ENCODE measurements at regions not wholly inside any gene's neighbourhood (a gene's known extent, or its start where the extent isn't known, plus 50 kb on each side); places are given as distances from the start of the nearest gene placed in this dataset.
A peak's percentile ranks its signal among the peaks of the same experiment; 100 is the strongest.
"Not testable (repeated sequence)": the region's sequence is repeated elsewhere in the genome, so short reads cannot be mapped to it uniquely, and the experiment has no call there.

DNA sequence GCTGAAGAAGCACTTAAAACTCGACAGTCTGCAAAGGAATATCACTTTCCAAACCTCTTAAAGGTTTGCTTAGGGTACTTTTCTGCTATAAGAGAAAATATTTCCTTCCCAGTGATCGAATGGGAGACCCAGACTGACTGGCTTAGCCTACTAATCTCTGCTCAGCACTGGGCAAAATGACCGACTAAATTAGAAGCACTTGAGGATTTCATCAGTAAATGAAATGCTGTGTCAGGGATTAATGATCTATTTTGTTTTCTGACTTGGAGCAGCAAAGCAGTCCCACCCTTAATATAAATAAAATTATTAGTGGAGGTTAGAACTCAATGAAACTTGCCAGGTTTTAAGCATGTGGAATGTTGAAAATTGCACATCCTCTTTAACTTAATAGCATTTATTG is 411.6 kb downstream of the NEBL start:
- DNase-seq: no peak

DNA sequence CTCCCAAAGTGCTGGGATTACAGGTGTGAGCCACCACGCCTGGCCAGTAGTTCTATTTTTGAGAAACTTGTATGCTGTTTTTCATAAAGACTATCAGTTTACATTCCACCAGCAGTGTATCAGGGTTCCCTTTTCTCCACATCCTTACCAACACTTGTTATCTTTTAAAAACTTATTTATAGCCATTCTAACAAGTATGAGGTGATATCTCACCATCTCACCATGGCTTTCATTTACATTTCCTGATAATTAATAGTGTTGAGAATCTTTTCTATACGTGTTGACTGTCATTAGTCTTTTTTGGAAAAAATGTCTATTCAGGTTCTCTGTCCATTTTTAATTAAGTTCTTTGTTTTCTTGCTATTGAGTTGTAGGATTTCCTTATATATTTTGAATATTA is 416.1 kb downstream of the NEBL start:
- no peak for DNase-seq

DNA sequence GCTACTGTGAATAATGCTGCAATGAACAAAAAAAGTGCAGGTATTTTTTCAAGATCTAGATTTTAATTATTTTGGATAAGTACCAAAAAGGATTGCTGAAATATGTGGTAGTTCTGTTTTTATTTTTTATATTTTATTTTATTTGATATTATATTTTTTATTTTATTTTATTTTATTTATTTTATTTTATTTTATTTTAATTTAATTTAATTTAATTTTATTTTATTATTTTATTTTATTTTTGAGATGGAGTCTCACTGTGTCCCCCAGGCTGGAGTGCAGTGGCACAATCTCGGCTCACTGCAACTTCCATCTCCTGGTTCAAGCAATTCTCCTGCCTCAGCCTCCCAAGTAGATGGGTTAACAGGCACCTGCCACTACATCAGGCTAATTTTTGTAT is 416.5 kb downstream of the NEBL start:
- not testable (repeated sequence) for DNase-seq

DNA sequence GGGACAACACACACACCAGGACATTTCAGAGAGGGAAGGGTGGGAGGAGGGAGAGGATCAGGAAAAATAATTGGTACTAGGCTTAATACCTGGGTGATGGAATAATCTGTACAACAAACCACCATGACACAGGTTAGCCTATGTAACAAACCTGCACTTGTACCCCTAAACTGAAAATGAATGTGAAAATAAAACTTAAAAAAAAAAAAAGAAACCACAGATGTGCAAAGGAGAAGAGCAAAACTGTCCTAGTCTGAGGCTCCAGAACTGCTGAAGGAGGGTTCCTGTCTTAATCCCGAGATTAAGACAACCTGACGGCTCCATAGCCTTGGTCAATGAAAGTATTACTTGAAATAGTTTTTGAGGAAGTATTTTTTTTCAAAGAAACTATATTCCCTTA is 423.0 kb downstream of the NEBL start:
- no peak for DNase-seq

DNA sequence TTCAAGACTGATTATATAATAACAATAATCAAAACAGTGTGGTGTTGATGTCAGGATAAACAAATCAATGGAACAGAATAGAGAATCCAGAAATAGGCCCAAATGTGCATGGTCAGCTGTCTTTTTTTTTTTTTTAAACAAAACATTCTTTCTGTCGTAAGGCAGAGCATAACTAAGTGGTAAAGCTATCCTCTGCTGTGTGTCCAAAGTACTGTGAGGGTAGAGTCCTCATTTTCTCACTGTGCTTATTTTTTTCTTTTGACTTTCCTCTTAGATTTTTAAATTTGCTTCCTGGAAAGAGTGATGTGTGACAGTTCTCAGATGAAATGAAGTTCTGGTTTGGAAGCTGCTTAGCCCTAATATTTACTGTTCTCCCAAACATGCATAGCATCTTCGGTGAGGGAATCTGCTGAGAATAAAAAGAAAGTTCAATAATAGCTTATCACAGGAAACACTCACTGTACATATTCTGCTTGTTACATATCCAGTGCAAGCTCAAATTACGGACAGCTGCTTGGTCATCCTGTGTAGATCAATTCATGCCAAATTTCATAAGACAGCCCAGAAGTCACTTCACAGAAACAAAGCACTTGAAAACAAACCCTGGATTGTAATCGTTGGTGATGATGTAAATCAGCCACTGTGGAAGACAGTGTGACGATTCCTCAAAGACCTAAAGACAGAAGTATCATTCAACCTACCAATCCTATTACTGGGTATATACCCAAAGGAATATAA is 423.9 kb downstream of the NEBL start:
- DNase-seq: no peak

DNA sequence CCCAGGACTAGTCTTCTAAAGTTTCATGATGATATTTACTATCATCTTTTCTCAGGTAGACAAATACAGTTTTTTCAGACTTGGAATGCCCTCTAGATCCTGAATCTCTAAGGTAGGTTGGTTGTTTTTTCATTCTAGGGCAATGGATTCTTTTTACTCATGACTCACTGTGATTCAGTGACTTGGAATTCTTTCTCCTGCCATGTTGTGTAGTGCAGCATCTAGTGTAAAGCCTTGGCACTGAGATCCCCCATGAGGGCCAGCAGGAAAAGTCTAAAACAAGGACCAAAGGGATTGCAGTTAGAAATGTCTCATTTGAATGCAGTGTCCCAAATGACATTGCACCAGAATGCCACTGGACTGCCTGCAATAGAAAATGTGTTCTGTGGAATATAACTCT is 430.4 kb downstream of the NEBL start:
- no peak for DNase-seq

DNA sequence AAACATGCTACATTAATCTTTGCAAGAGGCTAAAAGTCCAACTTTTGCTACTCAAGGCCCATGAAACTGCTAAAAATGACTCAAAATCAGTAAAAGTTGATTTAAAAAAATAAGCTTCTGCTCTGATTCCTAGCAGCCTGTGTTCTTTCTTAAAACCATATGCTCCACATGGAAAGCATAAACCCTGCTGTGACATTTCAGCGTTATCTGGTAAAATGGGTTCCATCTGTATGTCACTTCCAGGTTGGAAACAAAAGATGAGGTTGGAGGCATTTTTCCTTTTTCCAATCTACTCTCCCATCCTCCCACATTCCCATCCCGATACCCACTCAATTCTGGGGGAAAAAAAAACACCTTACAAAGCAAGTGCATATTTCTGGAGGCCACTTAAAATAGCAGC is 439.5 kb downstream of the NEBL start:
- DNase-seq: no peak

DNA sequence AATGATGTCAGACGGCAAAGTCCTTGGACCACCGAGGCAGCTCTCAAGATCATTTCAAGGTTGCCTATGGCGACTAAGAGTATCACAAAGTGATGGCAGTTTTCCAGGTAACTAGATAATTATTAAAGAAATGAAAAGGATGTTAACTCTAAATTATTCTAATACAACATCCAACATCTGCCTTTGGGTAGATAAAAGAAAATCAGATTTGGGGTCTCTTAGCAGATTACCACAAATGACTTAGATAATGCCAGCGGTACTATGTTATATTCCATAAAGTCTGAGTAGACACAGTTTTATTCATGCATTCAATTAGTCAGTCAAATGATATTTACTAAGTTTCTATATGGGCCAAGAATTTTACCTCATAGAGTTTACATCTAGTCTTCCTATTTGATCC is 441.3 kb downstream of the NEBL start:
- no peak for DNase-seq

DNA sequence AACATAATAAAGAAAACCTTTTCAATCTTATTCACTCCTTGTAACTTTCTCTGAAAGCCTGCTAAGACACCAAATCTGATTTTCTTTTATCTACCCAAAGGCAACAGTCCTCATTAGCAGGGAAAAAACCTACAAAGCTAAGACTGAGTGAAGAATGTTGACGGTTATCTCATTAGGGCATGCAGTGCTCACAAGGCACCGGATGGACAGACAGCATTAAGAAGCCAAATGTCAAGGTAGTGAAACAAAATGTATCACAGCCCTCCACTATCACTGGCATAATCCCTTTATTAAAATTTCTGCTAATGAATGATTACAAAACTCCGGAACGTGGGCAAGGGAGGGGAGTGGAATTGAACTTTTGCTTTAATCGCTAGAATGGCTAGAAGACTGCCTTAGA is 442.8 kb downstream of the NEBL start:
- no peak for DNase-seq

DNA sequence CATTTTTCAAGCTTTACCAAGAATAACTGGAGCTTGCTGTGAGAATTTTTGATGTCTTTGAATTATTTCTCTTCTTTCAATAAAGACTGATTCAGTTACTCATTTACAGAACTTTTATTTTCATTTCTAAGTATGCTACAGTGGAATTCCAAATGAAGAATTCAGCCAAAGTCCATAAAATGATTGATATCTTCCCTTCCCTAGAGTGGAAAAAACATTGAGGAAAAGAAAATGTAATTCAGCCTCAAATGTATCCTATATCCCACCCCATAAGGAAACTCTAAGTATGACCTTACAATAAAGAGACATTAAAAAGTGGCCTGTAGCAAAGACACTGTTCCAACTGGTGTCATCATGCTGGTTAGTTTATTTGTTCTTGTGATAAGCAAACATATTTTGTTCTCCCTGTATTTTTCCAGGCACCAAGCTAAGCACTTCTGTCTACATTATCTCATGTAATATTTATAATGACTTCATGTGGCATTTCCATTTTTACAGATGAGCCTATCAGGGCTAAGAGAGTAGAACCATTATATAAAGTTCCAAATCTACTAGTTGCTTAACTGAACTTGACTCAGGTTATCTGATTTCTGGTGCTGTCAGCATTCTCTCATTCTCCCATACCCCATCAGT is 450.4 kb downstream of the NEBL start:
- DNase-seq: peak in 1 of 2 experiments; percentile 13

DNA sequence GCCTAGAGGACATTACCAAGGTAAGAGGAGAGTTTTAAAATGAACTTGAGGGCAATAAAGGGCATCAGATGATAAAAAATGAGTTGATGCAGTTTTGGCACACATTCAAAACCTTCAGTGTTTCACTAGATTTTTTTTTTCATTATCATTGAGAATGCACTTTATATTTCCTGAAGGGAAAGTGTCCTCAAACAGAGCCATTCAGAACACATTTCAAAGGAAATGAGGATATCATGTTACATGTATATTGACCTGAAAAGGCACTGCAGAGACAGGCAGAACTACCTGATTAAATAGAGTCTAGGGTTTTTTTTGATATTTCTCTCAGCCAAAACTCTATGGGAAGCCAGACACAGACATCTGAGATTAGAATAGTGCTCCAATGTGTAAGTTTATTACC is 454.0 kb downstream of the NEBL start:
- DNase-seq: peak in 1 of 2 experiments; percentile 22

DNA sequence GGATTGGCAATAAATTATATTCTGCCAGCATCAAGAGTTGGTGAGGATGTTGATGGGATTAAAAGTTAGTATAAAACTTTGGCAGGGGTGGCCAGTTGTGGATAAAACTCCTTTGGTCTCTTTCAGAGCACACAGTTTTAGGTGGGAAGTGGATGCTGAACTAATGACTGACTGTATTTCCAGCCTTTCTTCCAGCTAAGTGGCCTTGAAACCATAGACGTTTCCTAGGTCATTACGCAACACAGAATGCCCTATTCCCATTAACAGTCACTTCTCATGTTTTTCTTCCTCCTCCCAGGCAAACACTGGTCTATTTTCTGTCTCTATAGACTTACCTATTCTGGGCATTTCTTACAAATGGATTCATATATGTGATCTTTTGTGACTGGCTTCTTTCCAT is 467.4 kb downstream of the NEBL start:
- DNase-seq: no peak

DNA sequence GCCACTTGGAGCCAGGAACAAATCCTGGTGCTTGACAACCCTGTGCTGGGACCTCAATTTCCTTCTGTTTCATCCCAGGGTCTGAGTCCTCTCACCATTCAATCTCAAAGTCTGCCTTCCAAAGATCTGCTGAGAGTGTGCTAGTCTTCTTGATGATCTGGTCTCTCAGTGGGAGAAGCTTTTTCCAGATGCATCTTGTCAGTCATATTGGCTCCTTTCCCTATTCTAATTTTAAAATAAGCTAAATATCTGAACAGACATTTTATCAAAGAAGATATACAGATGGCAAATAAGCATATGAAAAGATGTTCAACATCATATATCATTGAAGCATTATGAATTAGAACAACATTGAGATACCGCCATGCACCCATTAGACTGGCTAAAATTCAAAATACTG is 469.3 kb downstream of the NEBL start:
- DNase-seq: no peak

DNA sequence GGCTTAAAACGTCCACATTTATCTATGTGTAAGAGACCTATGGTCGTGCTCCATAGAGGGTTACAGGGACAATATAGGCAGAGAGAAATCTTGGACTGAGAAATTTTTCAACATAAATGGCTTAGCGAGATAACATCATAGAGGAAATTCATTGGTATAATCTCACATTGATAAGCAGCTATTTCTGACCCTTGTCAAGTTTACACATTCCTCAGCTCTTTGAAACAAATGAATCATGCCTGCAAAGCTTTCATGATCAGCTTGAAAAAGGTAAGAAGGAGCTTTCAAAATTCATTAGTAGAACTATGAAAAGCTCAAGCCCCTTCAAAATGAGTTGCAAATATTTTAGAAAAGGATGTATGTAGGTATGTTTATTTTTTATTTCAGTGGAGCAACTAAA is 478.8 kb downstream of the NEBL start:
- no peak for DNase-seq

DNA sequence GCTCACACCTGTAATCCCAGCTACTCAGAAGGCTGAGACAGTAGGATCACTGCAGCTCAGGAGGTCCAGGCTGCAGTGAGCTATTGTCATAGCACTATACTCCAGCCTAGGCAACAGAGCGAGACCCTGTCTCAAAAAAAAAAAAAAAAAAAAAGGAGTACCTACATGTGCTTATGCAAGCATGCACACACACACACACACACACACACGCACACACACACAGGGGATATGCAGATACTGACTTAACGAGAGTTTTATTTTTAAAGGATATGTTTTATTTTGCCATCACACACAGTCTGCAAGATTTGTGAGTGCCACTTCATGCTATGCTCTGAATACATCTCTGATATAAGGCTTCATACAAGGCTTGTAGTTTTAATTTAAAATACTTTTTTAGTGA is 479.3 kb downstream of the NEBL start:
- no peak for DNase-seq

DNA sequence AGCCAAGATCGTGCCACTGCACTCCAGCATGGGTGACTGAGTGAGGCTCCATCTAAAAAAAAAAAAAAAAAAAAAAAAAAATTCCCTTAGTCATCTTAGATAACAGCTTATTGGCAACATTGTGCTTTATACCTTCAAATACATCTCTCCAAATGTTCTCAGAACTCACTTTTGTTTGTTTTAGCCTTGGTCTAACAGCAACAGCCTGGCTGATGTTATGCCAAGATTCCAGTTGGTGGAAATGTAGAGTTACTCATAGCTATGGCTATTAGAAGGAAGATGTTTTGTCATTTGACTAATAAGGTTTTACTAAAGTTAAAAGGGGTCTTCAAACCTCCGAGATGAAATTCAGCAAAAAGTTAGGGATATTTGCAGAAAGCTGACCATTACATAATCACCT is 481.4 kb downstream of the NEBL start:
- DNase-seq: no peak

DNA sequence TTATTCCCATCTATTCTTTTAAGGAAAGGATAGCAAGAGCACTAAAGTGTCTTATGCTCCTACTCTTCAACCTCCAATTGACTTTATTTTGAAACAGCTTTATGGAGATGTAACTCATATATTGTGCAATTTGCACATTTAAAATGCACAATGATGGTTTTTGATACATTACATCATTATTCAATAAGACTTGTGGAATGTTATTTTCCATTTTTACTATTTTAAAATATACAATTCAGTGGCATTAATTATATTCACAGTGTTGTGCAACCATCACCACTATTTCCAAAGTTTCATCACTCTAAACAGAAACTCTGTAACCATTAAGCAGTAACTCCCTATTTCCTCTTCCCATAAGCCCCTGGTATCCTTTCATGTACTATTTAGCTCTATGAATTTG is 489.8 kb downstream of the NEBL start:
- DNase-seq: no peak

DNA sequence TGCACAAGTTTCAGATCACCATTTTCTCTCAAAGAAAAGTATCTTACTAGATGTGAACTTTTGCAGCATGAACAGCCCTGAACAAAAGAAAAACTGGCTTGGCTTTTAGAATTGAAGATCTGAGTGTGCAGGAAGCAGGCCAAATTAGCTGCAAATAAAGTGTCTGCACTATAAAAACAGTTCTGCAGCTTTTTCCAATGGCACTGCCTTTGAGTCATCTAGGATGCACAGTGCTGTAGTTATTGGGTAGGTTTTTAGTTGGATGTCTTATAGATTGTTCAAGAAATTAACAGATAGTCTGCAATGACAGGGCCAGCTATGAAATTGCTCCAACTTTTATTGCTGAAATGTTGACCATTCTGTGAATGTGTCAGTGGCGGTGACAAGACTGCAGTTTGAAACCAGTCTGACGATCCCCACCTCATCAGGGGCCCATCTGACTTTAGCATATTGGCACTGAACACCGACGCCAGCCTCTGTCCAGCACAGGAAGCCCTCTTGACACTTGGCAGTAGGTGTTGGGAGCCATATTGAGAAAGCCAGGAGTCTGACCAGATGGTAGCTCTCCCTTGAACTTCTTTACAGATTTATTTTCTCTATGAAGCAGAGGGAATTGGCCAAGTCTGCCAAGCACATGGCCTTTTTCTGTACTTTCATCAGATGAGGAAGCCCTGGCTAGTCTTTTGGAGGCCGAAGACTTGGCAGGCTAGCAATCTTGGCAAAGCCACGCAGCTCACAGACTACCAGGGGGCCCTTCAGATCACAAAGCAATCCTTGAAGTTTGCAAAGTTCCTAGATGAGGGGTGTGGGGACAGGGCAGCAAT is 490.6 kb downstream of the NEBL start:
- DNase-seq: no peak

DNA sequence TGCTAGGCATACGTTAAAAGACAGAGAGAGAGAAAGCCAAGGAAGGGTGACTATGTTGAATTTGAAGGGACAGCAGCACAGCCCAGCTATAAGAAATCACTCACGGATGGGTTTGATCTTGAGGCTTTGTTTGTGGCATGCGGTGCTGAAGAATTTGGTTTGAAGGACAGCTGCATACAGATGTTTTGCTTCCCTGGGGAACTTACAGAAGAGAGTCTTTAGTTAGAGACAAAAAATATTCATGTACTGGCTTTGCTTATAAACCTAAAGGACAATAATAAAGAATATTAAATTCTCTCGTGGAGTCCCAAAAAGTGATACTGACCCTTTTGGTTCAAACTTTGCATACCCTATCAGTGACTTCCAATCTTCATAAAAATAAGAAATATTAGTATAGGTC is 491.4 kb downstream of the NEBL start:
- no peak for DNase-seq

DNA sequence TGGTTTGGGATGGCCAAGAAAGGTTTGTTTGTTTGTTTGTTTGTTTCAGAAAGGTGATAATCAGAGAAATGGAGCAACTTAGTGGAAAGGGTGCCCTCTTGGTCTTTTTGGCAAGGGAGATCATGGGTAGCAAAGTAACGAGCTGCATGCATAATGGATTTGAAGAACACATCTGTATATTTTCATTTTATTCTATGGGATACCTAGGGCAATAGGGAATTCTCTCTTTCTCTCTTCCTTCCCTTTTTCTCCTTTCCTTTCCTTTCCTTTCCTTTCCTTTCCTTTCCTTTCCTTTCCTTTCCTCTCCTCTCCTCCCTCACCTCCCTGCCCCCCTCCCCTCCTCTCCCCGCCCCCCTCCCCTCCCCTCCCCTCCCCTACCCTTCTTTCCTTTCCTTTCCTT is 492.1 kb downstream of the NEBL start:
- no peak for DNase-seq

DNA sequence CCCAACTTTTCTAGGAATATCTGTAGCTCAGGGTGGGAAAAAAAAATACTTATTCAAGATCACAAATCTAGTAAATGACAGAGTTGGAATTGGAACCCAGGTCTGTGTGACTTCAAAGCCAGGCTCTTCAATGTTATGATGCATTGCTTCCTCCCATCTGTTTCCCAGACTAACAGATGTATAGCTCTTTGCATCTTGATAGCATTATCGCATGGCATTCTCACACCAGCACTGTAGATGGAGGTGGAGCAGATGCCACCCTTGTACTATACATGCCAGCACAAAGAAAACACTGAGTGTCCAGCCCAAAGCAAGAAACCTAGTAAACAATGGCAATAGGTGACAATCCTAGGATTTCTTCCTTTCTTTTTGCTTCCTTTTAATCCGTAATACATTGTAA is 497.3 kb downstream of the NEBL start:
- no peak for DNase-seq

DNA sequence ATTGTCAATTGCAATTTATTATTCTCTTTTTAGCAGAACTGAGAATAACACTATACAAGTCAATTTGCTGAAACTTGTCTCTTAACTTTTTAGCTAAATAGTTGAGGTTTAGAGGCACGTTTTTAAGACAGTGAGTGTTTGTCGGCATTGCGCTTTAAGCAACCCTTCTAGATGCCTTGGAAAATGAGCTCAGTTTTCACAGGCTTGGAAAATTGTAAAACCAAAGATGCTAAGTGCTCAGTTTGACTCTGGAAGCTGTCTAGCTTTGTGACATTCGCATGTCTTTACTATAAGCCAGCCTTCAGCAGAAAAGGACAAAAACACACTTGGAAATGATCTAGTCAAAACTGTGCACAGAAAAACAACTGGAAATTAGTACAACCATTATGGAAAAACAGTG is 500.4 kb downstream of the NEBL start:
- no peak for DNase-seq

DNA sequence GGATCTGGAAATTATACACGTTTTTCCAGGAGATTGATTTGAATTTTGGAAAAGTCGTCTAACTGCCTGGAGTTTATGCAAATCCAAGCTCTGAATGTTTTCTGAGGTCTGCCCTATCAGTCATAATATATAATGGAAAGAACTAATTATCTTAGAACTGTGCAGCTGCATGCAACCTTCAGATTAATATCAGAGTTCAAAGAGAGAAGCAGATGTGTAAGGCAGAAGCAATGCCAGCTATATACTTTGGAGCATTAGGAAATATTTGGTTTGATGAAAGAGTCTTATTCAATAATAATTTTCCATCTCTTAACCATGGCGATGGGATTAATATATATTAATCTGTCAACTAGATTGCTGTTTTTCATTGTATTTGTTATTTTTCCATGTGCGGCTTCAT is 500.9 kb downstream of the NEBL start:
- no peak for DNase-seq

DNA sequence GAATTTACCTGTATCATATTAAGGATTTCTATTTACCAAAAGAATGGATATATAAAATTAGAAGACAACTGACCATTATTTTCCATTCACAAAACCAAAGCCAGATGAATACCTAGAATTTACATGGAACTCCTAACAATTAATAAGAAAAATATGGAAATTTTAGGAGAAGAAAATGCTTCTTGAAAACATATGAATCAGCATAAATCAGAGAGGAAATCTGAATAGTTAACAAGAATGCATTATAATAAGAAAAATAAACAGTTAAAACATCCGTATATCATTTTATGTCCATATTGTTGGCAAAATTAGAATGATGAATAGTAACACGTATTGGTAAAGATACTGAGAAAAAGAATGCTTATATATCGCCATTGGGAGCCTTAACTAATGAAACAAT is 505.5 kb downstream of the NEBL start:
- DNase-seq: no peak
